CD4-positive, alpha-beta T cell (primary cell): ENCODE measurements at regions not wholly inside any gene's neighbourhood (a gene's known extent, or its start where the extent isn't known, plus 50 kb on each side); places are given as distances from the start of the nearest gene placed in this dataset.
"Not testable (repeated sequence)": the region's sequence is repeated elsewhere in the genome, so short reads cannot be mapped to it uniquely, and the experiment has no call there.

Source experiments
- ATAC-seq: fragments of 200-7000 bp; cut with Tn5 transposase; one replicate; pipeline ENCODE4 v1.10.0; 2022; ENCODE audit warnings: mild to moderate bottlenecking; ENCODE audit not compliant: poor library complexity
- CTCF ChIA-PET: fragments of 350-600 bp; sonication (Branson Sonifier 250); formaldehyde crosslinking; loops from one replicate; lab custom pipeline; 2021; ENCODE audit warnings: antibody characterized with exemption, inconsistent platforms; lab: Charles Lee
- POLR2A ChIA-PET: fragments of 350-600 bp; sonication (Branson Sonifier 250); formaldehyde crosslinking; loops from one replicate; lab custom pipeline; 2021; ENCODE audit warnings: antibody characterized with exemption, inconsistent platforms; lab: Charles Lee
- DNase-seq, 14 experiments: peaks; one replicate each; pipeline ENCODE4 v3.0.0-alpha.2; 2013 to 2020; ENCODE audit warnings: mixed read lengths in 2 of 14
- H3K27ac ChIP-seq, 2 donors: one replicate each; pipeline versions ENCODE4 v1.5.1 to v1.7.0; 2013; ENCODE audit warnings: low read length in 2 of 2, low read depth in 1 of 2, mild to moderate bottlenecking in 1 of 2
- H3K27me3 ChIP-seq, 2 experiments: 1 replicate in 1 of 2; 2 replicates in 1 of 2; pipeline versions ENCODE4 v1.6.1 to v1.7.0; 2013; ENCODE audit warnings: low read length in 2 of 2, control low read depth in 1 of 2, mild to moderate bottlenecking in 1 of 2, moderate library complexity in 1 of 2; ENCODE audit not compliant: insufficient read depth in 2 of 2, control insufficient read depth in 1 of 2
- H3K36me3 ChIP-seq: one replicate; pipeline ENCODE4 v1.6.1; 2013; ENCODE audit warnings: low read length, control low read depth; ENCODE audit not compliant: insufficient read depth
- H3K4me1 ChIP-seq: one replicate; pipeline ENCODE4 v1.6.1; 2013; ENCODE audit warnings: low read length, control low read depth; ENCODE audit not compliant: insufficient read depth
- H3K4me3 ChIP-seq: one replicate; pipeline ENCODE4 v1.5.1; 2013; ENCODE audit warnings: mild to moderate bottlenecking, low read length, moderate library complexity
- H3K9me3 ChIP-seq, 2 experiments: 1 replicate in 1 of 2; 2 replicates in 1 of 2; pipeline versions ENCODE4 v1.6.1 to v1.7.0; 2013; ENCODE audit warnings: low read length in 2 of 2, mild to moderate bottlenecking in 2 of 2, control low read depth in 1 of 2, moderate library complexity in 1 of 2; ENCODE audit not compliant: control insufficient read depth in 1 of 2, insufficient read depth in 1 of 2
- H3K27ac Mint-ChIP-seq: one replicate; pipeline ENCODE4 v1.8.0; 2020; ENCODE audit warnings: mixed read lengths
- H3K27me3 Mint-ChIP-seq: one replicate; pipeline ENCODE4 v1.8.0; 2021; ENCODE audit warnings: mixed read lengths
- H3K36me3 Mint-ChIP-seq: one replicate; pipeline ENCODE4 v1.8.0; 2021; ENCODE audit warnings: low read depth, mixed read lengths
- H3K4me1 Mint-ChIP-seq: one replicate; pipeline ENCODE4 v1.8.0; 2021; ENCODE audit warnings: low read depth, mixed read lengths
- H3K4me3 Mint-ChIP-seq: one replicate; pipeline ENCODE4 v1.8.0; 2020; ENCODE audit warnings: mild to moderate bottlenecking, mixed read lengths
- H3K9me3 Mint-ChIP-seq: one replicate; pipeline ENCODE4 v1.8.0; 2020; ENCODE audit warnings: mixed read lengths
- CTCF ChIP-seq: fragments of 200-600 bp; IDR thresholded peaks from one replicate; pipeline ENCODE4 v1.8.0; 2022; ENCODE audit warnings: antibody characterized with exemption, mild to moderate bottlenecking
- intact Hi-C, 2 experiments: fragments of 100-400 bp; cut with DNase I in 1 of 2; cut with micrococcal nuclease in 1 of 2; formaldehyde crosslinking; loops; one replicate each; pipeline versions ENCODE4 v1.15.1 to v1.9.0; 2023 to 2025; cut with DNase I, micrococcal nuclease

DNA sequence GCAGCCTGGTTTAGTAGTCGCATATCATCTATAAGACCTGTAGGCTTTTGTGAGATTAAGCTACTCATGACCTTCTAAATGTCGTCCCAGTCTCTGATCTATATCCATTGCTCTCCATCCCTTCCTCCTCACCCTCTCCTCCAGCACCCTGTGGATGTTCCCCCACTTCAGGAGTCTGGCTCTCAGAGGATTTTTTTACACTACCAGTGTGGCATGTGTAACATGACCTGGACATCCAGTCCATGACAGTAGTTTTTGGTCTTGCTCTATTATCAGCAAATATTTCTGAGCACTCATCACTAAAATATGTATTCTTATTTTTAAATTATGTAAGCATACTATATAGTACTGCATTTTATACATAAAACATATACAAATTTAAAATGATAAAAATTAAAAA lies 142.1 kb downstream of the DYRK2 start:
- ATAC-seq: no peak
- Histone ChIP-seq H3K4me1 (no peaks in the 10 kb centered on the region), H3K4me3 (no peak overlapping the region), H3K36me3 (no peaks in the 10 kb centered on the region), H3K27me3 (no peaks in the 10 kb centered on the region), H3K9me3 (peaks cover 0 to 7% of the 10 kb centered on the region in 2 experiments), H3K27ac (no peak overlapping the region)
- Mint-ChIP-seq H3K4me3 (no peak overlapping the region), H3K4me1 (peaks cover 11% of the 10 kb centered on the region), H3K27ac (no peak overlapping the region), H3K27me3 (no peaks in the 10 kb centered on the region), H3K9me3 (peaks cover 5% of the 10 kb centered on the region), H3K36me3 (no peaks in the 10 kb centered on the region)
- POLR2A ChIA-PET: no interaction called here
- no peak for DNase-seq
- intact Hi-C loops: no loop called here
- CTCF ChIA-PET: no interaction called here
- TF ChIP-seq CTCF: no peak

DNA sequence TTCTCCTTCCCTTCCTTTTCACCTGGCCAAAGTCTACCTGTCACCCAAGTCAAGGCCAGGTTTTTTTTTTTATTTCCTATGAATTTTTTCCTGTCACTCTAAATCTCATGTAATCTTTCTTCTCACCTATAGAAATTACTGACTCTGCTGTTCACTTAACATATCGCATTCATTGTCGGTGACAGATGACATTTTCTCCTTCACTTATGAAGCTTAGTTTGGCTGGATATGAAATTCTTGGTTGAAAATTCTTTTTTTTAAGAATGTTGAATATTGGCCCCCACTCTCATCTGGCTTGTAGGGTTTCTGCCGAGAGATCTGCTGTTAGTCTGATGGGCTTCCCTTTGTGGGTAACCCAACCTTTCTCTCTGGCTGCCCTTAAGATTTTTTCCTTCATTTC lies 142.8 kb downstream of the DYRK2 start:
- H3K27me3 ChIP-seq, CTCF ChIA-PET, H3K27ac ChIP-seq, DNase-seq, H3K9me3 ChIP-seq, H3K27ac Mint-ChIP-seq, H3K4me1 ChIP-seq, intact Hi-C loops, H3K4me3 Mint-ChIP-seq, H3K9me3 Mint-ChIP-seq, ATAC-seq, POLR2A ChIA-PET, H3K4me1 Mint-ChIP-seq, H3K36me3 Mint-ChIP-seq, H3K36me3 ChIP-seq, H3K27me3 Mint-ChIP-seq, H3K4me3 ChIP-seq: not testable (repeated sequence)

GRCh38 chr12:67792185-67792584 lies 143.6 kb downstream of the DYRK2 start:
- CTCF ChIA-PET: no interaction called here
- H3K4me3 Mint-ChIP-seq: no peak overlapping the region
- DNase-seq: peak in 4 of 14 experiments; percentile 2 to 50 (median 23)
- H3K27me3 Mint-ChIP-seq: no peaks in the 10 kb centered on the region
- intact Hi-C loops: no loop called here
- no peak overlapping the region for H3K4me3 ChIP-seq
- H3K36me3 ChIP-seq: no peaks in the 10 kb centered on the region
- peaks cover 0 to 7% of the 10 kb centered on the region in 2 experiments for H3K9me3 ChIP-seq
- POLR2A ChIA-PET: no interaction called here
- H3K27ac Mint-ChIP-seq: no peak overlapping the region
- H3K27me3 ChIP-seq: no peaks in the 10 kb centered on the region
- H3K27ac ChIP-seq: no peak overlapping the region
- H3K4me1 ChIP-seq: no peaks in the 10 kb centered on the region
- H3K4me1 Mint-ChIP-seq: no peaks in the 10 kb centered on the region
- H3K9me3 Mint-ChIP-seq: peaks cover 5% of the 10 kb centered on the region
- ATAC-seq: no peak
- no peaks in the 10 kb centered on the region for H3K36me3 Mint-ChIP-seq
- no peak for TF ChIP-seq CTCF

DNA sequence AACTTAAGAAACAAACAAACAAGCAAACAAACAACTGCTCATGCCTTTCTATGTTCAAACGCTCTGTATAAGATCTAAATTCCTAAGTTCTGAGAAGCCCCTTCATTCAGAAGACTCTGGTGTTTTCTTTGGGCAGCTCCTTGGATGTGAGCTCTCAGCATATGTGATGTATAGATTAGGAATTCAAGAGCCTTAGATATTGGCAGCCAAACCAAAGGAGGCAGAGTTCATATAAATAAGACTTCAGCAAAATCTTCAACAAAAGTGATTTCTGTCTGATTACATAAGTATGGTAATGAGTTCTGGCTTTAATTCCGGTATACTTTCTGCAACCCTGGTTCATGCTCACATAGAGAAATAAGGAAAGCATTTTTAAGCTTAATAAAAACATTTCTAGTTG lies 145.6 kb downstream of the DYRK2 start:
- Mint-ChIP-seq H3K27ac (no peak overlapping the region), H3K27me3 (no peaks in the 10 kb centered on the region), H3K4me3 (no peak overlapping the region), H3K4me1 (peaks cover 2% of the 10 kb centered on the region), H3K9me3 (peaks cover 5% of the 10 kb centered on the region), H3K36me3 (no peaks in the 10 kb centered on the region)
- no peak for ATAC-seq
- DNase-seq: no peak
- Histone ChIP-seq H3K27me3 (no peaks in the 10 kb centered on the region), H3K4me1 (no peaks in the 10 kb centered on the region), H3K36me3 (no peaks in the 10 kb centered on the region), H3K4me3 (no peak overlapping the region), H3K27ac (no peak overlapping the region), H3K9me3 (peaks cover 0 to 7% of the 10 kb centered on the region in 2 experiments)
- intact Hi-C loops: no loop called here
- TF ChIP-seq CTCF: no peak
- ChIA-PET CTCF (no interaction called here), POLR2A (no interaction called here)
